ENCODE measurements at regions not wholly inside any gene's neighbourhood (a gene's known extent, or its start where the extent isn't known, plus 50 kb on each side); places are given as distances from the start of the nearest gene placed in this dataset.
"Not testable (repeated sequence)": the region's sequence is repeated elsewhere in the genome, so short reads cannot be mapped to it uniquely, and the experiment has no call there.

DNA sequence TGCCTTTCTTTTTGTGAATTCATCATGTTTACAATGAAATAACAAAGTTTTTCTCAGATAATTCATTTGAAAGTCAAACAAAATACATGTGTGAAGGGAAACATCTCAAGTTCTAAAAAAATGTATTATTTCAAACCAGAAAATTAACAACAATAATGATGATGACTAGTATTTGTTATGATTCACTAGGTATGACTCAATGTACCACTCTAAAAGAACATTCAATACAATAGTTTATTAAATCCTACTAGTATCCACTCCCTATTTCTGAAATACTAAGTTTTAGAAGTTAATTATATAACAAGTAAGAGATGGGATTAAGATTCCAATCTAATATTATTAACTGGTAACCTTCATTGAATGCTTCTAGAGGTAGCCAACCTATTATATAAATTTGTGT is 1444.8 kb upstream of the CDH8 start:
- no peak for DNase-seq (ENCODE audit: low read depth)

DNA sequence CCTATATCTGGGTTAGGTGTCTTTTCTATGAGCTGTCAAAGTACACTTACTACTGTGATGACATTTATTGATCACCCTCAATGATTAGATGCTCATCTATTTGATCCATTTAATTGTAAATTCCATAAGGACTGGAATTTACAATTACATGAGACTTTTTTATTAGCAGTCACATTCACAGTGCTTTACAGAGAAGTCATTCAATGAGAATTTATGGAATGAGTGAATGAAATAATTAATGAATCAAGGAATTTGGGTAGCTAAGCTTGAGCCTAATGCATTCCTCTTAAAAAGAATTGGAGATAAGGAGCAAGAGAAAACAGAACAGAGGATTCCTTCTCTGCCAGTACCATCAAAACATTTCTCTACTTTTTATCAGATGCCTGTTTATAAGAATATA is 1437.5 kb upstream of the CDH8 start:
- DNase-seq (ENCODE audit: low read depth) = no peak

DNA sequence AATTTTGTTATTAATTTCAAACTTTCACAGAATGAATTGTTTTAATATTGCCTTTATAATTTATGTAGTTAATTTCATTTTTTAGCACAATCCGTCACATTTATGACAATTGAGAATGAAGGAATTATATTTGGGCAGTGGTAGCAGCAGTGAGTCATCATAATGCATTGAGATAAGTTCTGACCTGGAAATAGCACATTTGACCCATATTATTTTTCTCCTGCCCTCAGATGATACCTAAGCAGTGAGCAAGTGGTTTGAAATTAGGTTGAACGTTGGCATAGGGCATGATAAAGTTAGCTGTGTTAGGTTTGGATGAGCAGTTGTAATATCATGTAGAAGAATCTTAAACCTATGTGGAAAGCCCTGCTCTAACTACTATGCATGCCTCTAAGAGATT is 1431.3 kb upstream of the CDH8 start:
- DNase-seq (ENCODE audit: low read depth) = no peak

DNA sequence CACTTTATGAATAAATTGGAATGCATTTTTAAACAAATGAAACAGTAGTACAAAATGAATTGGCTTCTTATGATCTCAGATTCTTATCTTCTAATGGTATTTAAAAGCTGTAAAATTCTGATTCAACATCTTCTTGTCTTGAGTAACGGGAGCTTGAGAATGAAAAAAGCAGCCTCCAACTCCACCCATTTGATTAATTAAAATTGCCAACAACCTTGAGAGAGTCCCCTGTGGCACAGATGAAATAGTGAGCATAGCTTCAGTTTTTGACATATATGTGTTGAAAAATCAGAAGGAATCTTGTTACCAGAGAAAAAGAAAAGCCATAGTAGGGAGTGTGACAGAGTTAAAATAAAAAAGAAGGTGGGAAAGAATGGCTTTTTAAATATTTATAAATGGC is 1426.1 kb upstream of the CDH8 start:
- DNase-seq (ENCODE audit: low read depth) = no peak

DNA sequence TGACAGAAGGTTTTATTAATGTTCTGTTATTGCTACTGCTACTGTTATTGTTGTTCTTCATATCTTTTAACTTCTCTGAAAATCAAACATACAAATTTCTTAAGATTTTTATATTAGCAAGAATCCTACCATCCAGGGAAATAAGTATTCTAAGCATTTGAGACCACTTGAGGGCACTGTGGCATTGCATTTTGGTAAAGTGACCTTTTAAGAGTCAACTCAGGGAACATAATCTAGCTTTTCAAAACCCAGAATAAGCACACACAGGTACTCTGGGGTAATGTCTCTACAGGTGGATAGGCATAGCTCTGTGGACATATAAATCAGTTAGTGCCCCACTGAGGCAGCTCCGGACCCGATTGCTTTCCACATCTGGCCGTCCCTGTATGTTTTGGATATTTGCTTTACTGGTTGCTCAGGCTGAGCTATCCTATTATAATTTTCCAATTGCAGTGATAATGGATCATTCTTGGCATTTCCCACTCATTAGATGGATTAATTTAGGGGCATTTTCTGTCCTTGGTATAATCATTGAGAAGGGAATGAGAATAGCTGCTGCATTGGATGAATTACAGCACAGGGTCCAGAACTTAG is 1425.1 kb upstream of the CDH8 start:
- peak; percentile 4 for DNase-seq (ENCODE audit: low read depth)

DNA sequence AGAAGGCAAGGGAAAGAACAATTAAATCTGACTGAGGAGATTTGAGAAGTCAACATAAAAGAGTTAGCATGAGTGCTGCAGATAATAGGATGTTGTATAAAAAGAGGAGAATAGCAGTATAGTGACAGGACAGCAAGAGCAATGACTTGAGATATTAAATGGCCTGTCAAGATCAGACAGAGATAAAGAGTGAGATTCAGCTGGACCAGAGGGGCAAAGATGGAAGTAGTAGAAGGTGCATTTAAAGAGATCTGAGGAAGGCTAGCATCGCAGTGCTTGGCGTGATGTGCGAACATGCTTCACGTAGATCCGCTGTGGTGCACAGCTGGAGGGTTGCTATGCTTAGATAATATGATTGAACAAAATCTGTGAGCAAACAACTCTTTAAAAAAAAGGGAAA is 1422.6 kb upstream of the CDH8 start:
- no peak for DNase-seq (ENCODE audit: low read depth)

DNA sequence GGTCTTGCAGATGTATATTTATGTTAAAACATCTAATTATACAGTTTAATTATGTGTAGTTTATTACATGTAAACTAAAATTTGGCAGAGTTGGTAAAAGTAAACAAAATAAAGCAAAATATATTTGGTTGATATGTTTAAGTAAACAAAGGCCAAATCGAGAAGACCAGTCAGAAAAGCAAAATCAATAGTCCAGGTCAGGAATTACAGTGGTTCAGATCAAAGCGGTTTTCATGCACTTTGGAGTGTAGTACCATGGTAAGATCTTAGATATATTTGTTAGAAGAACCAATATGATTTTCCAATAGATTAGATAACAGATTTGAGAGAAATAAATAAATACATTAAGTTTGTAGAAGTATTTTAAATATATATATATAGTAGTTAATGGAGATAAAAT is 1421.6 kb upstream of the CDH8 start:
- DNase-seq (ENCODE audit: low read depth) = no peak

DNA sequence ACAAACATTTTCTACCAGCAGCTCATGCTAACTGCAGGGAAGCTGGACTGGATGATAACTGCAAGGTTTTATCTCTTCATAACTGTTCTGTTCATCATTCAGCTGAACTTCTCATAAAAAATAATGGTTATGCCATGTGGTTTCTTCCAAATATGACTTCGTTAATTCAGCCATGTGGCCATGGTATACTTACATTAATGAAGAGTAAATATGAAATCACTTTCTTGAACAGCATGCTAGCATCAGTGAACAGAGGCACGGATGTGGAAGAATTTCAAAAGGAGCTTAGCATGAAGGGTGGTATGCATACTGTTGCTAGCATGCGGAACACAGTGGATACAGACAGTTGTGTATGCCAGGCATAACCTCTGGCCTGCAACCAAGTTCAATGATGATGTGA is 1417.0 kb upstream of the CDH8 start:
- DNase-seq (ENCODE audit: low read depth) = no peak

DNA sequence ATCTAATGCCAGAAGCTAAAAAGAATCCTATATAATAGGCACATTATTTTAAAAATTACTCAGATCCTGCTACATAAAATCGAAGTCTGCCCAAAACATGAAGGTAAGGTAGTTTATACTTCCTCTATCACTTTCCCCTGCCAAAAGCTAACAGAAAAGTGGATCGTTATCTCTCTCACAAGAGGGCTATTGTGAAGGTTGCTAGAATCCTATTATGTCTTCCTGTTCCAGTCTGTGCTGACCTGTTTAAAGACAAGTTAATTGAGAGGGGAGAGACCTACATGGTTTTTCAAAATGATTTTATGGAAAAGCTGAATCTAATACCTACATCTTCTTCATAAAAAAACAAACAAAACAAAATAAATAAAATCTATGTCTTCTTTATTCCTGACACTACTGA is 1410.9 kb upstream of the CDH8 start:
- no peak for DNase-seq (ENCODE audit: low read depth)

DNA sequence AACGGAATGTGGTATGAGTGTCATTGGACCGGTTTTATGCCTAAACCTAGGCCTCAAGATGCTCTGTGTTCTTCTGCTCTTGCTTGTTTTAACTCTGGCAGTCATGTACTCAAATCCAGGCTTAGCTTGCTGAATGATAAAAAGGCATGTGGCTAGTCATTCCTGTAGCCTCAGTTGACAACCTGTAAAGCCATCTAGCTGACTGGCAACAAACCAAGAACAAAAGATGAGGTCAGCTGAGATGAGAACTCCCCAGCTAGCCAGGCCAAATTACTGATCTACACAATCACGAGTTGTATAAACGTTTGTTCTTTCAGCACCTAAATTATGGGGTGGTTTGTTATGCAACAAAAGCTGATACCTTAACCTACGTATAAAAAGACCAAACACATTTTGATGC is 1406.0 kb upstream of the CDH8 start:
- DNase-seq (ENCODE audit: low read depth) = no peak

DNA sequence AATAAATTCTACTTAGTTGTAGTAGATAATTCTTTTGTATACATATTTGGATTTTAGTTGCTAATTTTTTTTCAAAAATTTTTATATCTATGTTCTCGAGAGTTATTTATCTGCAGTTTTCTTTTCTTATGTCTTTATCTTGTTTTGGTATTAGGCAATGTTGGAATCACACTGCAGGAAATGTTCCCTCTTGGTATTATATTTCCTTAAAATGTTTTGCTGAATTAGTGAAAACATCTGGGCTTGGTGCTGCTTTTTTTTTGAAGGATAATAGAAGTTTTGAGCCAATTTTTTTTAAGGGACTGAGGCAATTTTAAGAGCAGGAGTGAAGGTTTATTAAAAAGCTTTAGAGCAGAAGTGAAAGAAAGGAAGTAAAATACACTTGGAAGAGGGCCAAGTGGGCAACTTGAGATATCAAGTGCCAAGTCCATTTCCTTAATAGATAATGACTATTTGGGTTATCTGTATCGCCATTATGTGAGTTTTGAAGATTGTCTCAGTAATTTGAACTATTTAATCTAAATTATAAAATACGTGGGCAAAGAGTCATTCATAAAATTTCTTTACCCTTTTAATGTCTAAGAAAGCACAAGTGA is 1390.1 kb upstream of the CDH8 start:
- DNase-seq (ENCODE audit: low read depth) = no peak

DNA sequence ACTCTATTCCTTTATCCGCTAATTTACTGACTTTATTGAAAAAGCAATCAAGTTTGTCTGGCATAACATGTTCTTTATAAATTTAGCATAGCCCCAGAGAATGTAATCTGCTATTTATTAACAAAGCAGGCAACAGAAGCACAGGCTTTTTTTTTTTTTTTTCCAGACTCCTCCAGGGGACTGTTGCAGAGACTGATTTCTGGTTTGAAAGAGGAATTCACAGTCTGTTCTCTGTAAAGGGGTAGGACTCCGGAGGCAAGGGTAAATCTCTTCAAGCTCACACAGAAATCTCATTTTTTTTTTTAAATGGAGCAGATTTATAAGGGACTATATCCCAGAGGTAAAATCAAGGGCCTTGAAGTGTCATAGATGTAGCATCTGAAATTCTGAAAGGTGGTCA is 1386.5 kb upstream of the CDH8 start:
- DNase-seq (ENCODE audit: low read depth) = no peak

DNA sequence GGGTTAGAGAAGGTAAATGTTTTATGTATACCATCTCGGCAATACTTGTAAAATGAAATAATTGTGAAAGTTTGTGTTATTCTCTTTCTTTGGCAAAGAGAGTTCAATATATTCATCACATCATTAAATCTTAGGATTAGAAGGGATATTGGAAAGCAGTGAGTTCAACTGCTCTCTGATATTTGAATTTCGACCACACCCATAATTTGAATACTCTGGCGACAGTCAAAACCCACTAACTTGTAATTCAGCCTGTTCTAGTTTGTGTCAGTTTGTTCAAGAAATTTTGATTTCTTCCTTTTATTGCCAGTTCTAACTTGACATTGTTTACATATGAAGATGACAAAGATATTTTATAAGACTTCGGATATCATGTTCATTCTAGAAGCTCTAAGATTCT is 1380.5 kb upstream of the CDH8 start:
- no peak for DNase-seq (ENCODE audit: low read depth)

DNA sequence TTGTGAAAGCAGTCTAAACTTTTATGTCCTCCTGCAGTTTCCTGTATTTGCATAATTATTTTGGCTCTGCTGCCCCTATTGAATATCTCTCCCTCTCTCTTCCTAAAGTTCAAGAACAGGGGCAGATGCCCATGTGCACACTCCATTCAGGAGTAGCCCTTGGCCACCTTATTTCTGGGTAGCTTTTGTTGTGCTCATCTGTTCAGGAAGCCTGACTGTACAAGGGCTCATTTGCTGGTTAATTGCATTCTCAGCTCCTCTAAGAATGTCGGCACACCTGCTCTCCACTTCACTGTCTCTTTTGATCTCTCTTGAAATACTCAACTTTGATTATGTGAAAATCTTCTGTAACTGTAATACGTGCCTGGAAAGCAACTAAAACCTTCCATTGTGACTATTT is 1378.8 kb upstream of the CDH8 start:
- no peak for DNase-seq (ENCODE audit: low read depth)

DNA sequence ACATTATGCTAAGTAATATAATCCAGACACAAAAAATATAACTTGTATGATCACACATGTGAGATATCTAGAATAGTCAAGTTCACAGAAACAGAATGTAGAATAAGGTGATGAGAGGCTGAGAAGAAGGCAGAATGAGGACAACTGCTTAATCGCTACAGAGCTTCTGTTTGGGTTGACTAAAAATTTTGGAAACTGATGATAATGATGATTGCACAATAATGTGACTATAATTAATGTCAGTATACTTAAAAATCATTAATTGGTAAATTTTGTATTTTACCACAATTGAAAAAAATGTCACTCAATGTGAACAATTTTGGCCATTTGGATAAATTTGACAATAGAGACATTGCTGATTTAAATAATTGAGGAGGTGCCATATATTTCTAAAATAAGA is 1374.4 kb upstream of the CDH8 start:
- no peak for DNase-seq (ENCODE audit: low read depth)

DNA sequence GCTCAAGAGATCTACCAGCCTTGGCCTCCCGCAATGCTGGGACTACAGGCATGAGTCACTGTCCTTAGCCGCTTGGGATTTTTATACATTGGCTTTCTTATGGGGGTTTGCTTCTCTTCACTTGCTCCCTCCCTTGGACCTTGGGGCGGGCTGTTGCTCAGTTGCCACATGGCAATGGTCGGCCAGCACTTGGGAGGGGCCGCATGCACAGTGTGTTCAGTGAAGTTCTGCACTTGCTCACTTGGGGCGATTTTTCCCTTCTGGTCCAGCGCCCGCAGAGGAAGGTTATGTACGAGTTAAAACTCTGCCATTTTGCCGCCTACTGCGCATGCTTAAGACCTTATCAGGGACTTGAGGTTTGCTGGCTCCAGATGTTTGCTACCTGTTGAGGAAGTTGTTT is 1367.6 kb upstream of the CDH8 start:
- DNase-seq (ENCODE audit: low read depth) = no peak

DNA sequence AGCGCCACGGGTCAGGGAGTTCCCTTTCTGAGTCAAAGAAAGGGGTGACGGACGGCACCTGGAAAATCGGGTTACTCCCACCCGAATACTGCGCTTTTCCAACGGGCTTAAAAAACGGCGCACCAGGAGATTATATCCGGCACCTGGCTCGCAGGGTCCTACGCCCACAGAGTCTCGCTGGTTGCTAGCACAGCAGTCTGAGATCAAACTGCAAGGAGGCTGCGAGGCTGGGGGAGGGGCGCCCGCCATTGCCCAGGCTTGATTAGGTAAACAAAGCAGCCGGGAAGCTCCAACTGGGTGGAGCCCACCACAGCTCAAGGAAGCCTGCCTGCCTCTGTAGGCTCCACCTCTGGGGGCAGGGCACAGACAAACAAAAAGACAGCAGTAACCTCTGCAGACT is 1352.0 kb upstream of the CDH8 start:
- DNase-seq (ENCODE audit: low read depth) = not testable (repeated sequence)

DNA sequence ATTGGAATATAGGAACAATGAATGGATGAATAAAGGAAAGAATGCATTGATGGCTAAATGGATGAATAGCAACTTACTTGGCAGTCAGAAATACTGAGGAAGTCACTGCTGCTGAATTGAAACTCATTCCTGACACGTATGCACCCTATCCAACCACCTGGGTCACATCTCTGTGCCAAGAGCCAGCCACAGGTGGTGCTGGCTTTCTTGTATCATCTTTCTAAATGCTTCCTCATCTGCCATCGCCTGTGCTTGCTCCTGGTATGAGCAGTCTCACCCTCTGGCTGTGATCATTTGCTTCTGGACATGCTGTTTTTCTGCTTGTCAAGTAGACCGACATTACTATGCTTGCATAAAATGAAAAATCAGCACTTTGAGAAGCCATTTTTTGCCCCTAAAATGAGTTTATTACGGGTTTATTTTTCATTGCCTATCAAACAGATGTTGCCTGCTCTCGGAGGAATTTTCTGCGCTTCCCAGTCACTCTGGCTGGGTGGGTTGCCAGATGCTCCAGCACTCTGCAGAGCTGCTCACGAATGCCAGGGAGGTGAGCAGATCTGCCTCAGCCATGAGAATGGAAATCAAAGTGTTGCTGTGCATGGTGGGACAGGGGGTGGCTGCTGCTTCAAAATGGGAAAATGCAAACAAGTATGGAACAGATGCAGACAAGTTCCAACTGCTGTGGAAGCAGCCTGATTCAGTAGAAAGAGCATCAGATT is 1349.6 kb upstream of the CDH8 start:
- DNase-seq (ENCODE audit: low read depth) = no peak

DNA sequence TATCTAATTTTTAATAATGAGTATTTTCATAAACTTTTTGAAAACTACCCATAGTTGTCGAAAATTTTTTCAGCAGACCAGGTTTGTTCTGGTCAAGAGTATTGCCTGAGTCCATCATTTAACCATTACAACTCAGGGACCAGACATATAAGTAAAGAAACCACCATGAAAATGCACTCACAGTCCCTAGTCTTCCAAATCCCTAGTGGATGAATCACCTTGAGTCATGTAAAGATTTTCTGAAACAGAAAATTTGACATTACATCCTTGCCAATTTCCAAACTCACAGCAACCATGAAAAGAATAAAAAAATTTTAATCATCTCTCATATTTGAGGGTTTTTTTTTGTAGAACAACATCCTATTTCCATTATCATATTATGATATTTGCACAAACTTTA is 1337.5 kb upstream of the CDH8 start:
- DNase-seq (ENCODE audit: low read depth) = no peak

DNA sequence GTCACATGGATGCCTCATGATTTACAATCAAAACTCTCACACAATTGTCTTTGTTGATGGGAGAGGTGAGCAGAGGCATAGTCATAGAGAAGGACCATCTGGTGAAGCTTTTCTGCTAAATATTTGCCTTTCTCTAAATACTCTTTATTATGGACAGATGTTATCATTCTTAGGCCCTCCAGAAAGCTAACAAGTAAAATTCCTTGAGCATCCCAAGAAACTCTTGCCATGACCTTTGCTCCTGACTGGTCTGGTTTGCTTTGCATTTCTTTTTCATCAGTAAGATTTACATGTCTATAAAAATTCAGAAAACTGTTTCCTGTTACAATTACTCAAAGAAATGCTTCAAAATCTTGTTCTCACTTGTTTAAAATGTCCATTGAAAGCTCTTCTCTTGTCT is 1336.6 kb upstream of the CDH8 start:
- no peak for DNase-seq (ENCODE audit: low read depth)

DNA sequence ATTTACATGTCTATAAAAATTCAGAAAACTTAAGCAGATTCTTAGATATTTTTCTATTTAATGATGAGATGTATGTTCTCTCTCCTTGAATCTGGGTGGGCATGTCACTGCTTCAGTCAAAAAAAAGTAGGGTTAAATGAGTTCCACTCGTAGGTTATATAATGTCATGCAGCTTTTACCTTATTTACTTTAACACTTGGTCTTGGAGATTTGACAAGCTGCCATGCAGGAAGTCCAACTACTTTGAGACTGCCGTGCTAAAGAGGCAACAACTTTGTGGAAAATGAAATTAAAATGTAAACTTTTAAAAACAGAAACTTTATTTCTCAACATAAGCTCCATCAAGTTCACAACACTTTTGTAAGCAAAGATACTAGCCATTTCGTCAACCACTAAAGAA is 1336.0 kb upstream of the CDH8 start:
- DNase-seq (ENCODE audit: low read depth) = no peak

DNA sequence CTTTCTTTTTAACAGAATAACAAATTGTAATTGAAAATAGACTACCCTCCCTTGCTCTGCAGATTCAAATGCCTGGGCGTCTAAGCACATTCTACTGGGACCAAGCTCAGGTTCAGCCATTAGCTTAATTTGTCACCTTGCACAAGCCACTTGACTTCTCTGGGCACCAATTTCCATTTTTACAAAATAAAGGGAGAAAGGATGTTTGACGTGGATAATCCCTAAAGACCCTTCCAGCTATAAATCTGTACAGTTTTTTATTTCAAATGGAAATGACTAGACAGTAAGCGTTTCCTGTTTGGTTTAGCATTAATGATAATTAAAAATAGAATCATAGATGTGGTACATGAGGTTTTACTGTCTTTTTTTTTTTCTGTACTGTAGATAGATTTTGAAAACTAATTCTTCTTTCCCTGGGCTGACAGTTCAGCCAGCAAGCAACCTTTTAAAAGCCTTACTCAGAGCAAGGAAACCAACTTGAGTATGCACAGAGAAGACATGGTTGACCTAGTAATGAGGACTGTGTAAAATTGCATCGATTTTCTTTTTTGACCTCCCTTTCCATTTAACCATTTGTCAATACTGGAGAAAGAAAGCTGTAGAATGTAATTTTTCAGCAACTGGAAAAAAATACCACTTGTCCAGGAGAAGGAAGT is 1329.5 kb upstream of the CDH8 start:
- no peak for DNase-seq (ENCODE audit: low read depth)

DNA sequence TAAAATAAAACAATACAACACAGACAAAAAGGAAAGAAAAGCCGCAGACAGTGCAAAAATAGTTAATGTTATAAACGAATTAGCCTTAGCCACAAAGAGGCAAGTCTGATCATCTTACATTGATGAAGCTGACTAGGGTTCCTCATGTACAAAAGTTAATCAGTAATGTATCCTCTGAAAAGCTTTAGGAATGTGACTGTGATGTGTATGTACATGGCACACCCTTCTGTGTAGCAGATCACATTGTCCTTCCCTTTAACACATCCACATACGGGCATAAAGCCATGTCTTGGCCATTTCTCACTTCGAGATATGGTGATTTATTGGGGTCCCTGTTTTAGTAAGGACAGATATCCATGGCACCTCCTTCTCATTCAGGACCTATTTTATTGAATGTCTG is 1327.5 kb upstream of the CDH8 start:
- no peak for DNase-seq (ENCODE audit: low read depth)

Data from GM04503 (cell line).